PC-9 (cell line): ENCODE measurements at regions not wholly inside any gene's neighbourhood (a gene's known extent, or its start where the extent isn't known, plus 50 kb on each side); places are given as distances from the start of the nearest gene placed in this dataset.

Experiments used
- BruUV-seq: library from RNA; stranded (reverse); fragments of 400-500 nt; replicated peaks from 2 replicates; lab custom pipeline; 2021; lab: Mats Ljungman, UMichigan
- CTCF ChIA-PET: fragments of 300-600 bp; sonication (Branson Sonifier 250); formaldehyde crosslinking; loops from one replicate; lab custom pipeline; 2022; ENCODE audit warnings: antibody characterized with exemption; lab: Charles Lee
- POLR2A ChIA-PET: fragments of 300-600 bp; sonication (Branson Sonifier 250); formaldehyde crosslinking; loops from one replicate; lab custom pipeline; 2022; ENCODE audit warnings: antibody characterized with exemption; ENCODE audit not compliant: unreplicated experiment; lab: Charles Lee
- DNase-seq, 2 experiments: peaks; one replicate each; pipeline versions ENCODE4 v3.0.0 to v3.0.0-alpha.2; 2015 to 2022; ENCODE audit warnings: mixed read lengths in 1 of 2
- H2AFZ ChIP-seq: fragments of 200-600 bp; sonication (generic); 2 replicates; pipeline ENCODE4 v1.8.1; 2017; ENCODE audit warnings: antibody characterized with exemption
- H3F3A ChIP-seq: fragments of 200-600 bp; sonication (generic); 2 replicates; pipeline ENCODE4 v1.8.1; 2017; ENCODE audit warnings: antibody characterized with exemption, mild to moderate bottlenecking, low read depth; ENCODE audit not compliant: insufficient read depth
- H3K27ac ChIP-seq: fragments of 200-600 bp; sonication (generic); 2 replicates; pipeline ENCODE4 v1.6.1; 2016; ENCODE audit warnings: mixed run types
- H3K27me3 ChIP-seq: fragments of 200-600 bp; sonication (generic); 2 replicates; pipeline ENCODE4 v1.6.1; 2016; ENCODE audit warnings: low read depth, mixed run types; ENCODE audit not compliant: insufficient read depth
- H3K36me3 ChIP-seq: fragments of 200-600 bp; sonication (generic); 2 replicates; pipeline ENCODE4 v1.6.1; 2016; ENCODE audit warnings: low read depth, mixed run types
- H3K4me1 ChIP-seq: fragments of 200-600 bp; sonication (generic); replicated peaks from 2 replicates; pipeline ENCODE4 v1.6.1; 2016; ENCODE audit warnings: mixed run types; ENCODE audit not compliant: insufficient read depth
- H3K4me2 ChIP-seq: fragments of 200-600 bp; sonication (generic); 2 replicates; pipeline ENCODE4 v1.6.1; 2017; ENCODE audit warnings: mixed run types
- H3K4me3 ChIP-seq: fragments of 200-600 bp; sonication (generic); 2 replicates; pipeline ENCODE4 v1.6.1; 2016; ENCODE audit warnings: mixed run types
- H3K79me2 ChIP-seq: fragments of 200-600 bp; sonication (generic); 2 replicates; pipeline ENCODE4 v1.6.1; 2017; ENCODE audit warnings: low read depth, mixed run types
- H3K9me2 ChIP-seq: fragments of 200-600 bp; sonication (generic); 2 replicates; pipeline ENCODE4 v1.8.1; 2017; ENCODE audit warnings: mild to moderate bottlenecking; ENCODE audit not compliant: insufficient read depth
- H3K9me3 ChIP-seq: fragments of 200-600 bp; sonication (generic); 2 replicates; pipeline ENCODE4 v1.8.1; 2016; ENCODE audit warnings: low read depth; ENCODE audit not compliant: insufficient read depth
- H4K20me1 ChIP-seq: fragments of 200-600 bp; sonication (generic); 2 replicates; pipeline ENCODE4 v1.8.1; 2017; ENCODE audit not compliant: insufficient read depth
- CTCF ChIP-seq: fragments of 200-600 bp; sonication (generic); conservative IDR thresholded peaks from 2 replicates; pipeline ENCODE4 v1.6.1; 2017; ENCODE audit warnings: mixed run types, antibody characterized with exemption, mild to moderate bottlenecking, moderate library complexity
- EZH2 ChIP-seq: fragments of 200-600 bp; sonication (generic); IDR thresholded peaks from 2 replicates; pipeline ENCODE4 v1.8.0; 2017; ENCODE audit warnings: antibody characterized with exemption, low read depth
- intact Hi-C: fragments of 100-400 bp; cut with micrococcal nuclease; formaldehyde crosslinking; loops from one replicate; pipeline ENCODE4 v1.10.0; 2022; ENCODE audit not compliant: unreplicated experiment

DNA sequence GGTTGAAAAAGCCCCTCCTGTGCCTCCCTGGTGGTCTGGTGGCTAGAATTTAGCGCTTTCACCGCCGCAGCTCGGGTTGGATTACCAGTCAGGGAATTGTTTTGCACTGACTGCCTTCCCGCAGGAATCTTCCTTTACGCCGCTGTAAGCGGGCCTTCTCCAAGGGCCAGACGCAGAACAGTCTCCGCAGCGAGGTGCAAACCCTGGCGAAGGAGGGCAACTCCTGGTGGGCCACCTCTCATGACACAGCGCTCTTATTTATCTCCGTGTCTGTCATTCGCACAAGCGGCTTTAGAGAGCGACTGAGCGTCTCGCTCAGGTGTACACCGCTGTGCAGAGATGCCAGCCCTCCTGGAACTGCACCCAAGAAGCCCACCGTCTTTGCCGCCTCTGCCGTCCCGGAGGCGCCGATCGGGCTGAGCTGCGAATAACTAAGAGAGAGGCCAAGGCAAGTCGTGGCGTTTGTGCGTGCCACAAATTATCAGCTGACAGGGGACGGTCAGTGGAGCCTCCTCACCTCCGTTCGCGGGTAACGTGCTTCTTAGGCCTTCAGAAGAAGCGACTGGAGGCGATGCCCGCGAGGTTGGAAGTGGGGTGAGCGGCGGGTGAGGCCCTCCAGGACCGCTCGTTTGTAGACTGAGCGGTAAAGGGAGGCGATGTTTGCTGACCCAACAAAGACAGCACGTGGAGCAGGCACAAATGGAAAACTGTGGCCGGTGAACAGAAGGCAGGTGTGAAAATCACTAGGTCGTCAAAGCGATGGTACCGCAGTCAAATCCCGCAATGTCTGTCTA is 93.5 kb downstream of the PRKAB2 start:
- intact Hi-C loops: no loop called here

DNA sequence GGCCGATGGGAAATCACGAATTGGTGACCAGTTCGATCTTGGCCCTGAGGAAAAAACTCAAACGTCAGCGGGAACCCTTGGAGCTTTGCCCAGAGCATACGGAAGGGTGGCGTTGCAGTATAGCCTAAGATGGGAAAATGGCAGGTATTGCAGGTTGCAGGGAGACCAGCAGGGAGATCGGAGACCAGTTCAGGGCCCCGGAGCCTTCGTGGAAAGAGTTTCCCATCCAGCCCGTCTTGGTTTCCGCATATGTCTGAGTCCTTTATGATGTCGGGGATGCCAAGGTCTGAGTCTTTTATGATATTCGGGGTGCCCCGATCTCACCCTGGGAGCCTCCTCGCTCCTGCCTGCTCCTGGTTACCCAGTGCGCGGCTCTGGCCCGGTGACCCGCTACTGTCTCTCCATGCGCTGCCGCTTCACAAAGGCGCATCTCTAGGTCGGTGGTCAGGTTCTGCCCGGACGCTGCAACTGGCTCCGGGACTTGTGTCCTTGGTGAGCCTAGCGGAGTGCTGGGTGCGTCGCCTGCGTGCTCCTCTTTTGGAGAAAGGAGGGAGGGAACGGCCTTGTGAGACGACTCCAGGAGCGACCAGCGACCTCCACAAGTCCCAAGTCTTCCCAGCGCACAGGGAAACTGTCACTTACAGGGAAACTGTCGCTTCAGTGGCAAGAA is 94.2 kb downstream of the PRKAB2 start:
- no peaks in the 10 kb centered on the region for H3K79me2 ChIP-seq
- ChIA-PET POLR2A (no interaction called here), CTCF (no interaction called here)
- H3K27me3 ChIP-seq: peaks cover 37% of the 10 kb centered on the region
- no peak overlapping the region for H3K4me3 ChIP-seq
- DNase-seq: no peak
- no peaks in the 10 kb centered on the region for H3K9me3 ChIP-seq
- no peak for TF ChIP-seq EZH2
- TF ChIP-seq CTCF: no peak
- H3K27ac ChIP-seq: no peak overlapping the region
- no peaks in the 10 kb centered on the region for H3F3A ChIP-seq
- H3K36me3 ChIP-seq: no peaks in the 10 kb centered on the region
- no peak overlapping the region for H2AFZ ChIP-seq
- no peaks in the 10 kb centered on the region for H3K4me1 ChIP-seq
- no peaks in the 10 kb centered on the region for H3K9me2 ChIP-seq
- BruUV-seq: no TSS peak
- intact Hi-C loops: no loop called here
- no peaks in the 10 kb centered on the region for H4K20me1 ChIP-seq
- H3K4me2 ChIP-seq: no peak overlapping the region

More for the DNA sequence above, 93.5 kb downstream of the PRKAB2 start:
- H3K4me3 ChIP-seq: no peak overlapping the region
- no peaks in the 10 kb centered on the region for H4K20me1 ChIP-seq
- H3K9me2 ChIP-seq: no peaks in the 10 kb centered on the region
- ChIA-PET POLR2A (no interaction called here), CTCF (no interaction called here)
- no TSS peak for BruUV-seq
- peaks cover 29% of the 10 kb centered on the region for H3K27me3 ChIP-seq
- 0 out of 2 replicates have a peak, but pooled peaks cover 4% of the 10 kb centered on the region for H3K4me1 ChIP-seq
- H3K36me3 ChIP-seq: no peaks in the 10 kb centered on the region
- no peak for TF ChIP-seq CTCF
- no peak for TF ChIP-seq EZH2
- no peak overlapping the region for H3K4me2 ChIP-seq
- no peak for DNase-seq
- H3K79me2 ChIP-seq: no peaks in the 10 kb centered on the region
- no peak overlapping the region for H2AFZ ChIP-seq
- peaks cover 5% of the 10 kb centered on the region; the same call in 1 of the 2 replicates for H3F3A ChIP-seq
- H3K27ac ChIP-seq: no peak overlapping the region
- H3K9me3 ChIP-seq: no peaks in the 10 kb centered on the region

- Histone ChIP-seq H3K27me3 (peaks cover 40% of the 10 kb centered on the region), H3K4me2 (no peak overlapping the region), H4K20me1 (no peaks in the 10 kb centered on the region), H3K9me3 (no peaks in the 10 kb centered on the region), H3K36me3 (no peaks in the 10 kb centered on the region), H3K4me3 (no peak overlapping the region), H3F3A (no peaks in the 10 kb centered on the region), H3K4me1 (no peaks in the 10 kb centered on the region), H3K79me2 (no peaks in the 10 kb centered on the region), H3K27ac (no peak overlapping the region), H3K9me2 (no peaks in the 10 kb centered on the region), H2AFZ (no peak overlapping the region)
- TF ChIP-seq CTCF (no peak), EZH2 (no peak)
- intact Hi-C loops: no loop called here
- ChIA-PET POLR2A (no interaction called here), CTCF (no interaction called here)
- DNase-seq: no peak
- BruUV-seq: no TSS peak
Observed at GRCh38 chr1:147077523-147077922, 94.7 kb downstream of the PRKAB2 start.
